Common myeloid progenitor, CD34-positive (primary cell): ENCODE measurements at regions not wholly inside any gene's neighbourhood (a gene's known extent, or its start where the extent isn't known, plus 50 kb on each side); places are given as distances from the start of the nearest gene placed in this dataset.
"Not testable (repeated sequence)": the region's sequence is repeated elsewhere in the genome, so short reads cannot be mapped to it uniquely, and the experiment has no call there.

Experiments used
- CTCF ChIA-PET: fragments of 350-600 bp; sonication (Branson Sonifier 250); formaldehyde crosslinking; loops from one replicate; lab custom pipeline; 2021; ENCODE audit warnings: antibody characterized with exemption; lab: Charles Lee
- POLR2A ChIA-PET: fragments of 350-600 bp; sonication (Branson Sonifier 250); formaldehyde crosslinking; loops from one replicate; lab custom pipeline; 2021; ENCODE audit warnings: antibody characterized with exemption; lab: Charles Lee
- DNase-seq, 3 donors: peaks; one replicate each; pipeline versions ENCODE4 v3.0.0 to v3.0.0-alpha.2; 2013
- H3K27ac ChIP-seq, 2 experiments: 1 replicate in 1 of 2; 2 replicates in 1 of 2; pipeline ENCODE4 v1.7.0; 2013; ENCODE audit warnings: inconsistent platforms in 2 of 2, low read length in 2 of 2, mild to moderate bottlenecking in 2 of 2, low read depth in 1 of 2, moderate library complexity in 1 of 2; ENCODE audit not compliant: severe bottlenecking in 2 of 2, insufficient read depth in 1 of 2, poor library complexity in 1 of 2
- H3K27me3 ChIP-seq, 5 experiments: replicated peaks in 2 of 5; 1 replicate in 3 of 5; 2 replicates in 2 of 5; pipeline versions ENCODE4 v1.6.1 to v1.7.0; 2013; ENCODE audit warnings: low read length in 4 of 5, mild to moderate bottlenecking in 2 of 5, moderate library complexity in 2 of 5, inconsistent platforms in 1 of 5; ENCODE audit not compliant: insufficient read depth in 5 of 5, control insufficient read depth in 4 of 5
- H3K36me3 ChIP-seq, 4 experiments: 1 replicate in 2 of 4; 2 replicates in 2 of 4; pipeline versions ENCODE4 v1.6.1 to v1.7.0; 2013; ENCODE audit warnings: low read length in 3 of 4, control low read depth in 1 of 4, mild to moderate bottlenecking in 1 of 4; ENCODE audit not compliant: control insufficient read depth in 4 of 4, insufficient read depth in 4 of 4
- H3K4me1 ChIP-seq, 4 experiments: 1 replicate in 3 of 4; 2 replicates in 1 of 4; pipeline versions ENCODE4 v1.6.1 to v1.7.1; 2013; ENCODE audit warnings: low read length in 3 of 4, mild to moderate bottlenecking in 3 of 4, control low read depth in 1 of 4, inconsistent platforms in 1 of 4, moderate library complexity in 1 of 4; ENCODE audit not compliant: control insufficient read depth in 4 of 4, insufficient read depth in 4 of 4; ENCODE audit errors: control extremely low read depth in 1 of 4
- H3K4me3 ChIP-seq, 7 experiments: 1 replicate in 4 of 7; 2 replicates in 3 of 7; pipeline versions ENCODE4 v1.5.1 to v1.7.0; 2013; ENCODE audit warnings: mild to moderate bottlenecking in 7 of 7, low read length in 6 of 7, moderate library complexity in 6 of 7, inconsistent platforms in 2 of 7, low read depth in 2 of 7, control low read depth in 1 of 7; ENCODE audit not compliant: insufficient read depth in 4 of 7, control insufficient read depth in 1 of 7; ENCODE audit errors: extremely low read depth in 1 of 7
- H3K9me3 ChIP-seq, 5 experiments: 1 replicate in 4 of 5; 2 replicates in 1 of 5; pipeline versions ENCODE4 v1.6.1 to v1.7.1; 2013; ENCODE audit warnings: low read length in 4 of 5, mild to moderate bottlenecking in 2 of 5, inconsistent platforms in 1 of 5, low read depth in 1 of 5, moderate library complexity in 1 of 5; ENCODE audit not compliant: control insufficient read depth in 4 of 5, insufficient read depth in 2 of 5; ENCODE audit errors: control extremely low read depth in 1 of 5
- WGBS: methylation state at CpG from one replicate; pipeline ENCODE4 v1.1.5; 2013; ENCODE audit not compliant: insufficient coverage; 5-methylcytosine and 5-hydroxymethylcytosine counted together

GRCh38 chr5:50501491-50502228 lies 60.6 kb upstream of the EMB start:
- peak overlapping the region in 3 of 7 experiments; percentile 10 to 39 (median 19) for H3K4me3 ChIP-seq
- DNase-seq = peak; percentile 42 to 78 (median 66)
- H3K4me1 ChIP-seq = peaks cover 0 to 17% (median 5%) of the 10 kb centered on the region in 4 experiments
- H3K27ac ChIP-seq = peak overlapping the region in 1 of 2 experiments; percentile 44
- H3K9me3 ChIP-seq = no peaks in the 10 kb centered on the region
- POLR2A ChIA-PET = no interaction called here
- CTCF ChIA-PET = no interaction called here
- 0% methylated on average over 1 of the region's 2 CpGs for WGBS
- H3K27me3 ChIP-seq = no peaks in the 10 kb centered on the region
- no peaks in the 10 kb centered on the region for H3K36me3 ChIP-seq

DNA sequence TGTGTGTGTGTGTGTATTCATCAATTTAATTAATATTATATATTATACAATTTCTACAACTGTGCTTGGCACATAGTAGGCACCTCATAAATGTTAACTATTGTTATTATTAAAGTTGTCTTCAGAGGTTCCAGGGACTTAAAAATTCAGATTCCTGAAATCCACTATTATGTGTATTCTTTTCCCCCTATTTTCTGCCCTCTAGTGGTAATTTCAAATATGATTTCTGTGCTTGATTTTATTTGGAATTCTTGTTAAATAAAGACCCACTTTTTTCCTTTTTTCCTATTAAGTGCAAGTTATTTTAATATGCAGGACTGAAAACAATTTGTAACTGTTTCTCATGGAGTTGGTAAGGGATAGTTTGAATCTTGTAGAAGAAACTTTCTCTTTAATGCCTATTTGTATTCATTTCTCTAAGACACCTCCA lies 72.0 kb upstream of the EMB start:
- H3K4me3 ChIP-seq, H3K27me3 ChIP-seq, H3K9me3 ChIP-seq, H3K4me1 ChIP-seq, POLR2A ChIA-PET, H3K27ac ChIP-seq, H3K36me3 ChIP-seq: not testable (repeated sequence)
- DNase-seq = peak in 2 of 3 donors; percentile 8 to 11
- CTCF ChIA-PET = interaction anchor here (1.4 to 1.7 kb wide), 2 partner anchors 72 to 230 kb away, joined by 3 to 4 read pairs; partner anchors contain the start of gene EMB

GRCh38 chr5:50521060-50521459 lies 80.0 kb upstream of the EMB start:
- CTCF ChIA-PET, H3K9me3 ChIP-seq, H3K27me3 ChIP-seq, DNase-seq, H3K36me3 ChIP-seq, H3K4me3 ChIP-seq, H3K27ac ChIP-seq, H3K4me1 ChIP-seq, POLR2A ChIA-PET: not testable (repeated sequence)

DNA sequence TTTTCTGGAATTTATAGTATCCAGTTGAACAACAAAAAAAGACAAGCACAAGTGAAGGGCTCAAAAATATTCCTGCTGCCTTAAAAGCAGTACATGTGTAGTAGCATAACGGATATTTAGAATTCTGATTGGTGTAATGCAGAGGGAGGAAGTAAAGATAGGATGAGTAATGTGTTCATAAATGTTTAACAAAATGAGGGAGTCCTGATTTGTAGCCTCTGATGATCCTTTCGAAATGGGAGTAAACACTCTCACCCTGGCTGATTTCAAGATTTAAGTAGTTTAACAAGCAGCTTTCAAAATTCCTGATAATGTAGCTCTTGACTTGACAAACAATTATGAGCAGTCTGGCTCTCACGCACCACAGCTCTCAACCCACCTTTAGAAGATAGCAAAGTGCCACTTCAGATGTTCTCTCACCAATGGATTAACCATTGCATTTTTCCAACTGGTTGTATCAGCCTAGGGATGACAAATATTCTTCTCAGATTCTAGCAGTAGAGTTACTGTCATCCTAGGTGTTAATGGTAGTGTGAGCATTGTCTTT lies 86.5 kb upstream of the EMB start:
- DNase-seq, H3K4me1 ChIP-seq, H3K36me3 ChIP-seq, POLR2A ChIA-PET, H3K4me3 ChIP-seq, H3K27ac ChIP-seq, H3K27me3 ChIP-seq, CTCF ChIA-PET, H3K9me3 ChIP-seq: not testable (repeated sequence)
- WGBS = 97% methylated on average over 3 of the region's 3 CpGs

- H3K27me3 ChIP-seq = no peaks in the 10 kb centered on the region
- no peaks in the 10 kb centered on the region for H3K36me3 ChIP-seq
- 76% methylated on average over 5 of the region's 6 CpGs for WGBS
- no peak overlapping the region for H3K27ac ChIP-seq
- no peak for DNase-seq
- ChIA-PET POLR2A (no interaction called here), CTCF (no interaction called here)
- peaks cover 0 to 5% (median 0%) of the 10 kb centered on the region in 5 experiments for H3K9me3 ChIP-seq
- no peak overlapping the region for H3K4me3 ChIP-seq
- no peaks in the 10 kb centered on the region for H3K4me1 ChIP-seq
Observed at GRCh38 chr5:50535393-50535792, 94.3 kb upstream of the EMB start.

GRCh38 chr5:50537534-50537933 lies 96.4 kb upstream of the EMB start:
- H3K27ac ChIP-seq, DNase-seq, H3K4me3 ChIP-seq, POLR2A ChIA-PET, H3K27me3 ChIP-seq, H3K4me1 ChIP-seq, H3K9me3 ChIP-seq, H3K36me3 ChIP-seq: not testable (repeated sequence)
- CTCF ChIA-PET = interaction anchor here (0.7 kb wide), 1 partner anchor 22 kb away, joined by 6 read pairs; no protein-coding TSS in a partner anchor
- whole genome bisulfite sequencing = no CpG with 5 or more reads among the region's 1 CpG

DNA sequence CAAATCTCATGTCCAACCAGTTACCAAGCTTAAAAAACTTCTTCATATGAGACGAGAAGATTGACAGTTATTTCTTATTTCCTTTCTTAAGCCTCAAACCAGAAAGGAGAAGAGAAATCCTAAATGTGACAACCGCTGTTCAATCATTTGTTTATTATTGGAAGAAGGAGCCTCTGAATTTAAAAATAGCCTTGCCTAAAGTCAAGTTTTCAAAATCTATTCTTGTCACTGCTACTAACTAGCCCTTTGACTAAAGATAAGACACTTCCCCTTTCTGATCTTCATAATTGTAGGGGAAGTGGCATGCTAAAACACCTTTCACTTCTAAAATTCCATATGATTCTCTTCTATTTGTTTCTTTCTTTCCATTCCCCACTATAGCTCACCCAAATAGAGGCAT lies 106.2 kb upstream of the EMB start:
- no peaks in the 10 kb centered on the region for H3K27me3 ChIP-seq
- no CpG with 5 or more reads among the region's 2 CpGs for WGBS
- no peak overlapping the region for H3K4me3 ChIP-seq
- peaks cover 0 to 2% (median 0%) of the 10 kb centered on the region in 4 experiments for H3K4me1 ChIP-seq
- no peaks in the 10 kb centered on the region for H3K9me3 ChIP-seq
- peak; percentile 2 to 75 (median 57) for DNase-seq
- H3K36me3 ChIP-seq = no peaks in the 10 kb centered on the region
- H3K27ac ChIP-seq = no peak overlapping the region
- ChIA-PET POLR2A (no interaction called here), CTCF (no interaction called here)
